Testis (tissue), 2 donors: ENCODE measurements at regions not wholly inside any gene's neighbourhood (a gene's known extent, or its start where the extent isn't known, plus 50 kb on each side); places are given as distances from the start of the nearest gene placed in this dataset.

Experiments
- CTCF ChIP-seq, 3 experiments: fragments of 450-650 bp in 2 of 3; fragments of 200-600 bp in 1 of 3; sonication (generic) in 1 of 3; IDR thresholded peaks; one replicate each; pipeline ENCODE4 v1.5.1; 2016 to 2019; ENCODE audit warnings: antibody characterized with exemption in 3 of 3, mild to moderate bottlenecking in 2 of 3, moderate library complexity in 1 of 3
- POLR2A ChIP-seq: fragments of 450-650 bp; IDR thresholded peaks from one replicate; pipeline ENCODE4 v1.6.1; 2017; ENCODE audit warnings: antibody characterized with exemption, mild to moderate bottlenecking, moderate library complexity

- TF ChIP-seq CTCF (IDR thresholded peaks at IDR 0.05) (no peak), POLR2A (no peak)
Measured at GRCh38 chr1:91199988-91200387, 178.2 kb upstream of the ZNF644 start.
